ENCODE measurements at regions not wholly inside any gene's neighbourhood (a gene's known extent, or its start where the extent isn't known, plus 50 kb on each side); places are given as distances from the start of the nearest gene placed in this dataset.

GRCh38 chr14:86237733-86238132, 707.8 kb downstream of the FLRT2 start:
- intact Hi-C loops (cut with micrococcal nuclease; ENCODE audit: unreplicated experiment) (no loop called here), in situ Hi-C loops (cut with MboI) (no loop called here)
- H3K9ac ChIP-seq (ENCODE audit: control insufficient read depth, insufficient read depth, low read length), result no peak overlapping the region
- CTCF ChIA-PET, result no interaction called here
- DNase-seq (ENCODE audit: low read depth, low spot score) (no peak), FAIRE-seq (no peak), ATAC-seq (no peak)
- no peak overlapping the region for H3K4me3 ChIP-seq
- 15% methylated on average over 4 of the region's 4 CpGs for WGBS (ENCODE audit: insufficient coverage, insufficient replicate concordance, low lambda C conversion rate, missing lambda C conversion rate)
- no peaks in the 10 kb centered on the region for H3K4me1 ChIP-seq (ENCODE audit: control insufficient read depth, insufficient read depth, low read length)
- POLR2A ChIA-PET, result no interaction called here
- H3K4me2 ChIP-seq (ENCODE audit: control insufficient read depth, insufficient read depth), result no peak overlapping the region
- no peak overlapping the region for H2AFZ ChIP-seq (ENCODE audit: control insufficient read depth, low read depth, low read length)
- no peaks in the 10 kb centered on the region for H4K20me1 ChIP-seq (ENCODE audit: control insufficient read depth, insufficient read depth)
- TF ChIP-seq ATF2 (IDR thresholded peaks at IDR 0.05; ENCODE audit: low read length) (no peak), JUNB (IDR thresholded peaks at IDR 0.05) (no peak), KAT2A (conservative IDR thresholded peaks at IDR 0.05; ENCODE audit: control insufficient read depth, low read depth, low read length) (no peak), ATF7 (IDR thresholded peaks at IDR 0.05; ENCODE audit: low read depth) (no peak), BACH1 (IDR thresholded peaks at IDR 0.05; ENCODE audit: borderline replicate concordance) (no peak), NR2C2 (IDR thresholded peaks at IDR 0.05; ENCODE audit: borderline replicate concordance, control insufficient read depth, insufficient read length, low read depth) (no peak), RFX5 (IDR thresholded peaks at IDR 0.05; ENCODE audit: low read depth, low read length) (no peak), SMC3 (IDR thresholded peaks at IDR 0.05; ENCODE audit: borderline replicate concordance, low read length) (no peak), NFXL1 (IDR thresholded peaks at IDR 0.05; ENCODE audit: borderline replicate concordance) (no peak), EZH2 (IDR thresholded peaks at IDR 0.05; ENCODE audit: borderline replicate concordance, control insufficient read depth, low read depth, low read length) (no peak), SMAD1 (IDR thresholded peaks at IDR 0.05; ENCODE audit: low read depth, partially characterized antibody) (no peak), POLR2AphosphoS2 (IDR thresholded peaks at IDR 0.05; ENCODE audit: low read depth, low read length) (no peak), NBN (IDR thresholded peaks at IDR 0.05) (no peak), CHD4 (IDR thresholded peaks at IDR 0.05) (no peak), ASH2L (IDR thresholded peaks at IDR 0.05; ENCODE audit: borderline replicate concordance, low read depth) (no peak)
- TF ChIP-seq, protein P1, sequence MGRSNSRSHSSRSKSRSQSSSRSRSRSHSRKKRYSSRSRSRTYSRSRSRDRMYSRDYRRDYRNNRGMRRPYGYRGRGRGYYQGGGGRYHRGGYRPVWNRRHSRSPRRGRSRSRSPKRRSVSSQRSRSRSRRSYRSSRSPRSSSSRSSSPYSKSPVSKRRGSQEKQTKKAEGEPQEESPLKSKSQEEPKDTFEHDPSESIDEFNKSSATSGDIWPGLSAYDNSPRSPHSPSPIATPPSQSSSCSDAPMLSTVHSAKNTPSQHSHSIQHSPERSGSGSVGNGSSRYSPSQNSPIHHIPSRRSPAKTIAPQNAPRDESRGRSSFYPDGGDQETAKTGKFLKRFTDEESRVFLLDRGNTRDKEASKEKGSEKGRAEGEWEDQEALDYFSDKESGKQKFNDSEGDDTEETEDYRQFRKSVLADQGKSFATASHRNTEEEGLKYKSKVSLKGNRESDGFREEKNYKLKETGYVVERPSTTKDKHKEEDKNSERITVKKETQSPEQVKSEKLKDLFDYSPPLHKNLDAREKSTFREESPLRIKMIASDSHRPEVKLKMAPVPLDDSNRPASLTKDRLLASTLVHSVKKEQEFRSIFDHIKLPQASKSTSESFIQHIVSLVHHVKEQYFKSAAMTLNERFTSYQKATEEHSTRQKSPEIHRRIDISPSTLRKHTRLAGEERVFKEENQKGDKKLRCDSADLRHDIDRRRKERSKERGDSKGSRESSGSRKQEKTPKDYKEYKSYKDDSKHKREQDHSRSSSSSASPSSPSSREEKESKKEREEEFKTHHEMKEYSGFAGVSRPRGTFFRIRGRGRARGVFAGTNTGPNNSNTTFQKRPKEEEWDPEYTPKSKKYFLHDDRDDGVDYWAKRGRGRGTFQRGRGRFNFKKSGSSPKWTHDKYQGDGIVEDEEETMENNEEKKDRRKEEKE (IDR thresholded peaks at IDR 0.05), result no peak
- TF ChIP-seq, protein P2, sequence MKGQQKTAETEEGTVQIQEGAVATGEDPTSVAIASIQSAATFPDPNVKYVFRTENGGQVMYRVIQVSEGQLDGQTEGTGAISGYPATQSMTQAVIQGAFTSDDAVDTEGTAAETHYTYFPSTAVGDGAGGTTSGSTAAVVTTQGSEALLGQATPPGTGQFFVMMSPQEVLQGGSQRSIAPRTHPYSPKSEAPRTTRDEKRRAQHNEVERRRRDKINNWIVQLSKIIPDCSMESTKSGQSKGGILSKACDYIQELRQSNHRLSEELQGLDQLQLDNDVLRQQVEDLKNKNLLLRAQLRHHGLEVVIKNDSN (IDR thresholded peaks at IDR 0.05; ENCODE audit: borderline replicate concordance, extremely low read length, insufficient read depth, low read depth, low read length), result no peak
- RAD21 ChIA-PET (ENCODE audit: unreplicated experiment), result no interaction called here
- H3K36me3 ChIP-seq (ENCODE audit: control insufficient read depth in 2 of 2, insufficient read depth in 2 of 2, low read length in 1 of 2), result no peaks in the 10 kb centered on the region
- H3K27me3 ChIP-seq (replicated peaks in 1 of 2; ENCODE audit: control insufficient read depth in 2 of 2, insufficient read depth in 2 of 2, low read length in 1 of 2), result no peaks in the 10 kb centered on the region
- H3K27ac ChIP-seq (ENCODE audit: control insufficient read depth, insufficient read depth), result no peak overlapping the region
- H3K79me2 ChIP-seq (ENCODE audit: control insufficient read depth, insufficient read depth, low read length), result no peaks in the 10 kb centered on the region
- SMC1A ChIA-PET (ENCODE audit: uncharacterized antibody, unreplicated experiment), result no interaction called here
- no TSS peak for BruUV-seq (replicated peaks)
- H3K9me3 ChIP-seq (replicated peaks; ENCODE audit: control insufficient read depth, insufficient read depth, low read length), result no peaks in the 10 kb centered on the region
